ENCODE measurements at regions not wholly inside any gene's neighbourhood (a gene's known extent, or its start where the extent isn't known, plus 50 kb on each side); places are given as distances from the start of the nearest gene placed in this dataset.

- DNase-seq (ENCODE audit: low read depth in 4 of 4, low spot score in 2 of 4), result no peak
These were observed 283.9 kb downstream of the GADD45G start for GRCh38 chr9:89888677-89889076.

GRCh38 chr9:89889865-89890264 is 285.1 kb downstream of the GADD45G start:
- DNase-seq (ENCODE audit: low read depth in 4 of 4, low spot score in 2 of 4), result no peak

GRCh38 chr9:89890326-89890980 is 285.6 kb downstream of the GADD45G start:
- DNase-seq (ENCODE audit: low read depth in 4 of 4, low spot score in 2 of 4), result no peak

- DNase-seq (ENCODE audit: low read depth in 4 of 4, low spot score in 2 of 4), result no peak
These were observed 286.4 kb downstream of the GADD45G start for GRCh38 chr9:89891221-89891590.

- no peak for DNase-seq (ENCODE audit: low read depth in 4 of 4, low spot score in 2 of 4)
These were observed 286.9 kb downstream of the GADD45G start for GRCh38 chr9:89891591-89892304.

- DNase-seq (ENCODE audit: low read depth in 4 of 4, low spot score in 2 of 4), result no peak
These were observed 288.1 kb downstream of the GADD45G start for GRCh38 chr9:89892920-89893319.

- DNase-seq (ENCODE audit: low read depth in 4 of 4, low spot score in 2 of 4), result no peak
These were observed 289.1 kb downstream of the GADD45G start for GRCh38 chr9:89893886-89894285.

GRCh38 chr9:89896806-89897340 is 292.1 kb downstream of the GADD45G start:
- no peak for DNase-seq (ENCODE audit: low read depth in 4 of 4, low spot score in 2 of 4)

GRCh38 chr9:89899573-89899972 is 294.8 kb downstream of the GADD45G start:
- DNase-seq (ENCODE audit: low read depth in 4 of 4, low spot score in 2 of 4), result no peak

- no peak for DNase-seq (ENCODE audit: low read depth in 4 of 4, low spot score in 2 of 4)
These were observed 297.1 kb downstream of the GADD45G start for GRCh38 chr9:89901920-89902319.

GRCh38 chr9:89902450-89903140 is 297.8 kb downstream of the GADD45G start:
- DNase-seq (ENCODE audit: low read depth in 4 of 4, low spot score in 2 of 4), result no peak

GRCh38 chr9:89903141-89903475 is 298.3 kb downstream of the GADD45G start:
- no peak for DNase-seq (ENCODE audit: low read depth in 4 of 4, low spot score in 2 of 4)

GRCh38 chr9:89905606-89906338 is 301.0 kb downstream of the GADD45G start:
- no peak for DNase-seq (ENCODE audit: low read depth in 4 of 4, low spot score in 2 of 4)

- DNase-seq (ENCODE audit: low read depth in 4 of 4, low spot score in 2 of 4), result no peak
These were observed 307.2 kb downstream of the GADD45G start for GRCh38 chr9:89911721-89912604.

- DNase-seq (ENCODE audit: low read depth in 4 of 4, low spot score in 2 of 4), result no peak
These were observed 307.8 kb downstream of the GADD45G start for GRCh38 chr9:89912605-89912953.

GRCh38 chr9:89915187-89915586 is 310.4 kb downstream of the GADD45G start:
- no peak for DNase-seq (ENCODE audit: low read depth in 4 of 4, low spot score in 2 of 4)

- no peak for DNase-seq (ENCODE audit: low read depth in 4 of 4, low spot score in 2 of 4)
These were observed 311.3 kb downstream of the GADD45G start for GRCh38 chr9:89916001-89916597.

GRCh38 chr9:89917861-89918260 is 313.0 kb downstream of the GADD45G start:
- no peak for DNase-seq (ENCODE audit: low read depth in 4 of 4, low spot score in 2 of 4)

GRCh38 chr9:89919171-89919681 is 314.4 kb downstream of the GADD45G start:
- no peak for DNase-seq (ENCODE audit: low read depth in 4 of 4, low spot score in 2 of 4)

- DNase-seq (ENCODE audit: low read depth in 4 of 4, low spot score in 2 of 4), result no peak
These were observed 315.3 kb downstream of the GADD45G start for GRCh38 chr9:89920131-89920530.
